ENCODE measurements at regions not wholly inside any gene's neighbourhood (a gene's known extent, or its start where the extent isn't known, plus 50 kb on each side); places are given as distances from the start of the nearest gene placed in this dataset.

DNA sequence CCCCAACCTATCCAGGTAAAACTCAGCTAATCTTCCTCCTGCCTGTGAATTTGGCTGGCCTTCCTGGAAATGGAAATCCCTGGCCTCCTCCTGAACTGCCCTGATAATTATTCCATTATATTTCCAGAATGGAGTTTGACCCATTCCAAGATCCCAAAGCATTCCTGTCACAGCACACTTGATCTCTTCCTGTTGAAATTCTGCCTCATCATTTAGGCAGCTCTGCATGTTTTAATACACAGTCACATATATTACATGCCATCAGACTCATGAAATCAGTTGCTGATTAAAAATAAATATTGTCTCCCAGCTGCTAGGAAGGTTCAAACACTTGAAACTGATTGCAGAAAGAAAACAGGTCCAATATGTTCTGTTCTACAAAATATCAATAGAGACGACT is 148.2 kb upstream of the PALMD start:
- TF ChIP-seq, protein P1, sequence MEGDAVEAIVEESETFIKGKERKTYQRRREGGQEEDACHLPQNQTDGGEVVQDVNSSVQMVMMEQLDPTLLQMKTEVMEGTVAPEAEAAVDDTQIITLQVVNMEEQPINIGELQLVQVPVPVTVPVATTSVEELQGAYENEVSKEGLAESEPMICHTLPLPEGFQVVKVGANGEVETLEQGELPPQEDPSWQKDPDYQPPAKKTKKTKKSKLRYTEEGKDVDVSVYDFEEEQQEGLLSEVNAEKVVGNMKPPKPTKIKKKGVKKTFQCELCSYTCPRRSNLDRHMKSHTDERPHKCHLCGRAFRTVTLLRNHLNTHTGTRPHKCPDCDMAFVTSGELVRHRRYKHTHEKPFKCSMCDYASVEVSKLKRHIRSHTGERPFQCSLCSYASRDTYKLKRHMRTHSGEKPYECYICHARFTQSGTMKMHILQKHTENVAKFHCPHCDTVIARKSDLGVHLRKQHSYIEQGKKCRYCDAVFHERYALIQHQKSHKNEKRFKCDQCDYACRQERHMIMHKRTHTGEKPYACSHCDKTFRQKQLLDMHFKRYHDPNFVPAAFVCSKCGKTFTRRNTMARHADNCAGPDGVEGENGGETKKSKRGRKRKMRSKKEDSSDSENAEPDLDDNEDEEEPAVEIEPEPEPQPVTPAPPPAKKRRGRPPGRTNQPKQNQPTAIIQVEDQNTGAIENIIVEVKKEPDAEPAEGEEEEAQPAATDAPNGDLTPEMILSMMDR (IDR thresholded peaks at IDR 0.05), result no peak
- no peak for TF ChIP-seq POLR2A (IDR thresholded peaks at IDR 0.05)

All from right lobe of liver (tissue), 4 donors.